Lung (tissue), 11 donors: ENCODE measurements at regions not wholly inside any gene's neighbourhood (a gene's known extent, or its start where the extent isn't known, plus 50 kb on each side); places are given as distances from the start of the nearest gene placed in this dataset.

Source experiments
- ATAC-seq: fragments of 200-7000 bp; cut with Tn5 transposase; one replicate; pipeline ENCODE4 v1.9.1; 2020; ENCODE audit warnings: moderate number of reproducible peaks; ENCODE audit not compliant: insufficient read depth, low FRiP score
- DNase-seq, 3 donors: peaks; one replicate each; pipeline ENCODE4 v3.0.0-alpha.2; 2013 to 2017
- H3K27ac ChIP-seq, 2 donors: one replicate each; pipeline ENCODE4 v1.5.1; 2013; ENCODE audit warnings: mild to moderate bottlenecking in 2 of 2, moderate library complexity in 2 of 2, control low read depth in 1 of 2, inconsistent platforms in 1 of 2, low read depth in 1 of 2, low read length in 1 of 2
- H3K27me3 ChIP-seq, 3 donors: one replicate each; pipeline ENCODE4 v1.5.1; 2013; ENCODE audit warnings: low read length in 2 of 3; ENCODE audit not compliant: control insufficient read depth in 3 of 3, insufficient read depth in 3 of 3
- H3K36me3 ChIP-seq, 4 donors: one replicate each; pipeline ENCODE4 v1.5.1; 2013; ENCODE audit warnings: low read length in 4 of 4, mild to moderate bottlenecking in 1 of 4, moderate library complexity in 1 of 4; ENCODE audit not compliant: control insufficient read depth in 4 of 4, insufficient read depth in 4 of 4
- H3K4me1 ChIP-seq, 5 donors: one replicate each; pipeline ENCODE4 v1.5.1; 2013; ENCODE audit warnings: low read length in 5 of 5, mild to moderate bottlenecking in 2 of 5, moderate library complexity in 1 of 5; ENCODE audit not compliant: control insufficient read depth in 5 of 5, insufficient read depth in 5 of 5
- H3K4me3 ChIP-seq: one replicate; pipeline ENCODE4 v1.5.1; 2013; ENCODE audit warnings: mild to moderate bottlenecking, control low read depth, moderate library complexity
- H3K9ac ChIP-seq, 2 donors: one replicate each; pipeline ENCODE4 v1.5.1; 2013; ENCODE audit warnings: low read length in 2 of 2, control low read depth in 1 of 2; ENCODE audit not compliant: insufficient read depth in 1 of 2
- H3K9me3 ChIP-seq, 4 donors: one replicate each; pipeline ENCODE4 v1.5.1; 2013; ENCODE audit warnings: low read length in 3 of 4, mild to moderate bottlenecking in 1 of 4, moderate library complexity in 1 of 4; ENCODE audit not compliant: control insufficient read depth in 4 of 4, insufficient read depth in 3 of 4
- WGBS, 2 donors: extraction: QIAGEN DNeasy Blood & Tissue Kit; methylation state at CpG; one replicate each; pipeline ENCODE4 v1.1.7; 2013; 5-methylcytosine and 5-hydroxymethylcytosine counted together
- TF ChIP-seq, protein P1 (sequence below): IDR thresholded peaks from 2 replicates; pipeline ENCODE4 v1.5.1; 2012; ENCODE audit warnings: mild to moderate bottlenecking; ENCODE audit errors: control extremely low read depth, extremely low read depth
- donor health status: control.
- donor health status: control.
- donor health status: Bipolar disorder and iron deficiency.
- donor health status: healthy.
- donor health status: DM: yes; HTN: yes; CAD: no.

DNA sequence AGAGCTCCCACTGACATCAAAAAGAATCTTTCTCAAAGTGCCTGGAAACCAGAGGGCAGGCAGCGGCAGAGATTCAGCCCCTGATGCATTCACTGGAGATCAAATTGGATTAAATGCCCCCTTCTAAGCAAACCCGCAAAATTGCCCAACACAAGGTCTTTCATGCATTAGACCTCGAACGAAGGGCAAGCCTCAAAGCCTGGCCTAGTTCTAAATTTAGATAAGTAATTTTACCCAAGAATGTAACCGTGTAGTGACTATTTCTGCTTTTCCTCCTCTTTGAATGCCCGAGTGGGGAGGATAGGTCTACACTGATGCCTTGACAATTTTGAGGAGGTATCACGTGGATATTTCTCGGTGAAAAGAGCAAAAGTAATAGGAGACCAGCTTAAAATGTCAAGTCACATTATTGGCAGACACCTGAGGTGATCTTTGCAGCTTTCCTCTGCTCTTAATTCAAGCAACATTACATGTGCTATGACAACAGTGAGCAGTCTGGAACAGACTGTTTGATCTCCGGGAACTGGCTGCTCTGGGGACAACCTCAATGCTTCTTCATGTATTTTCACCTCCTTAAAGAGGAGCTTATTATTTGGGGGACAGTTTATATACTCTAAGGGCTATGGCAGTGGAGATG is 1263.5 kb upstream of the AUTS2 start:
- WGBS, 2 donors = 80% methylated on average over 9 of the region's 9 CpGs
- no peaks in the 10 kb centered on the region for H3K4me1 ChIP-seq
- H3K27me3 ChIP-seq = no peaks in the 10 kb centered on the region
- no peaks in the 10 kb centered on the region for H3K36me3 ChIP-seq
- H3K9me3 ChIP-seq = peaks cover 0 to 10% (median 8%) of the 10 kb centered on the region in 4 donors
- no peak overlapping the region for H3K27ac ChIP-seq
- no peak overlapping the region for H3K9ac ChIP-seq
- DNase-seq (no peak), ATAC-seq (no peak)
- TF ChIP-seq, protein P1, sequence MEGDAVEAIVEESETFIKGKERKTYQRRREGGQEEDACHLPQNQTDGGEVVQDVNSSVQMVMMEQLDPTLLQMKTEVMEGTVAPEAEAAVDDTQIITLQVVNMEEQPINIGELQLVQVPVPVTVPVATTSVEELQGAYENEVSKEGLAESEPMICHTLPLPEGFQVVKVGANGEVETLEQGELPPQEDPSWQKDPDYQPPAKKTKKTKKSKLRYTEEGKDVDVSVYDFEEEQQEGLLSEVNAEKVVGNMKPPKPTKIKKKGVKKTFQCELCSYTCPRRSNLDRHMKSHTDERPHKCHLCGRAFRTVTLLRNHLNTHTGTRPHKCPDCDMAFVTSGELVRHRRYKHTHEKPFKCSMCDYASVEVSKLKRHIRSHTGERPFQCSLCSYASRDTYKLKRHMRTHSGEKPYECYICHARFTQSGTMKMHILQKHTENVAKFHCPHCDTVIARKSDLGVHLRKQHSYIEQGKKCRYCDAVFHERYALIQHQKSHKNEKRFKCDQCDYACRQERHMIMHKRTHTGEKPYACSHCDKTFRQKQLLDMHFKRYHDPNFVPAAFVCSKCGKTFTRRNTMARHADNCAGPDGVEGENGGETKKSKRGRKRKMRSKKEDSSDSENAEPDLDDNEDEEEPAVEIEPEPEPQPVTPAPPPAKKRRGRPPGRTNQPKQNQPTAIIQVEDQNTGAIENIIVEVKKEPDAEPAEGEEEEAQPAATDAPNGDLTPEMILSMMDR = no peak
- H3K4me3 ChIP-seq = no peak overlapping the region

DNA sequence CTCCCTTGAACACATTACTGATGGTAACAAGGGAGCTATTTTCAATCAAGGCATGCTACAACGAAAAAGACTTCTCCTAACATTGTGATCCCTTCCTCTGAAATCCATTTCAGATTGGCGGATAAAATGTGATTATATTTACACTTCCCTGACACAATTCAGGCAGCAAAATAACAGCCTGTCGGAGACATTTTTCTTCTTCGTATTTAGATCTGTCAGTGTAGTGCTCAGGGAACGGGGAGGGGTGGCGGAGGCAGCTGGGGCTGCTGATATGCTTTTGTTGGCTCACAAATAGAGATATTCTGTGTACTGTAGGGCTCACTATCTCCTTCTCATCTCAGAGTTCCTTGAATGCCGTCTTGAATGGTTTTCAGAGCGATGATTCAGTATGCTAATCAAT is 1261.7 kb upstream of the AUTS2 start:
- Histone ChIP-seq H3K4me1 (no peaks in the 10 kb centered on the region), H3K27me3 (no peaks in the 10 kb centered on the region), H3K9me3 (peaks cover 0 to 5% (median 1%) of the 10 kb centered on the region in 4 donors), H3K36me3 (no peaks in the 10 kb centered on the region), H3K4me3 (no peak overlapping the region), H3K27ac (no peak overlapping the region), H3K9ac (no peak overlapping the region)
- 71 to 75% methylated on average over 8 of the region's 8 CpGs for WGBS, 2 donors
- TF ChIP-seq, protein P1 = no peak
- DNase-seq (no peak), ATAC-seq (no peak)

DNA sequence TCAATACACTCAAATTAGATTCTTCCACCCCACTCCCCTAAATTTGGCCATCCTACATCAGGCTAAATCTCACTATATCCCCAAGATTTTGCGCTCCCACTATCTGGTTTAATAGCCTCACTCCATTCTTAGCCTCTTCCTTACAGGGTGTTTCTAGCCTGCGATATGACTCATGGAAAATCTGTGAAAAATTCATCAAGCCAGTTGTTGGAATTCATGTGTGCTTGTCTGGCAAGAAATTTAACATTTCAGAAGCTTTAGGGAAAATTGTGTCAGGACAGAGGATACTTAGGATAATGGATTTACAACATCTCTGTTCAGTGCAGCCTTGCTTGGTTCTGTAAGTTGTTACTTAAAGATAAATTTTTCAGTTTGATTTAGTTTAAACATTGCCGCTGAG is 1249.9 kb upstream of the AUTS2 start:
- TF ChIP-seq, protein P1 = no peak
- DNase-seq = no peak
- WGBS, 2 donors = 92 to 95% methylated on average over 3 of the region's 3 CpGs
- no peaks in the 10 kb centered on the region for H3K27me3 ChIP-seq
- no peaks in the 10 kb centered on the region for H3K4me1 ChIP-seq
- no peaks in the 10 kb centered on the region for H3K36me3 ChIP-seq
- H3K27ac ChIP-seq = no peak overlapping the region
- H3K9me3 ChIP-seq = peaks cover 0 to 3% (median 0%) of the 10 kb centered on the region in 4 donors
- no peak overlapping the region for H3K9ac ChIP-seq
- no peak for ATAC-seq
- H3K4me3 ChIP-seq = no peak overlapping the region
